ENCODE measurements at regions not wholly inside any gene's neighbourhood (a gene's known extent, or its start where the extent isn't known, plus 50 kb on each side); places are given as distances from the start of the nearest gene placed in this dataset.

- no peaks in the 10 kb centered on the region for H3K36me3 ChIP-seq
- 46 to 53% methylated on average over 4 of the region's 4 CpGs for WGBS, 2 donors (ENCODE audit: low coverage in 1 of 2)
- no peak overlapping the region for H3K4me3 ChIP-seq
- in situ Hi-C loops (cut with MboI; ENCODE audit: low pct_ligation_motif_present in 1 of 4, low pct_unique_long_range_greater_than_20kb in 1 of 4, low sequenced_read_pairs in 3 of 4): loop anchor here in 2 of 4 donors (25.0 kb wide), 2 partner anchors 558 to 583 kb away; partner anchors contain the start of gene SPRY2 (in 1 of the 2)
- H3K9me3 ChIP-seq: no peaks in the 10 kb centered on the region
- no peak overlapping the region for H3K27ac ChIP-seq
- no peak for DNase-seq
- intact Hi-C loops (cut with DNase I; ENCODE audit: low total_unique reads): no loop called here
- no peak for TF ChIP-seq POLR2A (IDR thresholded peaks at IDR 0.05)
- TF ChIP-seq EP300 (IDR thresholded peaks at IDR 0.05; ENCODE audit: low read depth): no peak
- no peak for TF ChIP-seq CTCF (IDR thresholded peaks at IDR 0.05)
- TF ChIP-seq POLR2AphosphoS5 (IDR thresholded peaks at IDR 0.05): no peak
- peaks cover 0 to 52% (median 4%) of the 10 kb centered on the region in 4 donors for H3K4me1 ChIP-seq
- H3K27me3 ChIP-seq: no peaks in the 10 kb centered on the region
Measured at GRCh38 chr13:79778741-79779460, 297.9 kb downstream of the NDFIP2 start.

- DNase-seq: no peak
- Histone ChIP-seq H3K4me1 (peaks cover 0 to 44% (median 4%) of the 10 kb centered on the region in 4 donors), H3K27ac (peak overlapping the region in 3 of 4 donors; percentile 8 to 47 (median 33)), H3K36me3 (no peaks in the 10 kb centered on the region), H3K9me3 (no peaks in the 10 kb centered on the region), H3K27me3 (no peaks in the 10 kb centered on the region), H3K4me3 (no peak overlapping the region)
- TF ChIP-seq EP300 (IDR thresholded peaks at IDR 0.05; ENCODE audit: low read depth) (no peak), POLR2AphosphoS5 (IDR thresholded peaks at IDR 0.05) (peak in 1 of 3 donors; percentile 18)
- WGBS, 2 donors (ENCODE audit: low coverage in 1 of 2): 47 to 76% methylated on average over 2 of the region's 2 CpGs
- intact Hi-C loops (cut with DNase I; ENCODE audit: low total_unique reads): no loop called here
- in situ Hi-C loops (cut with MboI; ENCODE audit: low pct_ligation_motif_present in 1 of 4, low pct_unique_long_range_greater_than_20kb in 1 of 4, low sequenced_read_pairs in 3 of 4): loop anchor here in 2 of 4 donors (25.0 kb wide), 2 partner anchors 560 to 585 kb away; partner anchors contain the start of gene SPRY2 (in 1 of the 2)
Measured at GRCh38 chr13:79777504-79777903, 296.5 kb downstream of the NDFIP2 start.

GRCh38 chr13:79776531-79777295 is 295.8 kb downstream of the NDFIP2 start:
- H3K36me3 ChIP-seq: no peaks in the 10 kb centered on the region
- no peaks in the 10 kb centered on the region for H3K27me3 ChIP-seq
- in situ Hi-C loops (cut with MboI; ENCODE audit: low pct_ligation_motif_present in 1 of 4, low pct_unique_long_range_greater_than_20kb in 1 of 4, low sequenced_read_pairs in 3 of 4) (loop anchor here in 2 of 4 donors (25.0 kb wide), 2 partner anchors 561 to 586 kb away; partner anchors contain the start of gene SPRY2 (in 1 of the 2)), intact Hi-C loops (cut with DNase I; ENCODE audit: low total_unique reads) (no loop called here)
- no peaks in the 10 kb centered on the region for H3K9me3 ChIP-seq
- TF ChIP-seq POLR2AphosphoS5 (IDR thresholded peaks at IDR 0.05): peak in 1 of 3 donors; percentile 43
- no peak for TF ChIP-seq CTCF (IDR thresholded peaks at IDR 0.05)
- no peak for TF ChIP-seq EP300 (IDR thresholded peaks at IDR 0.05; ENCODE audit: low read depth)
- TF ChIP-seq POLR2A (IDR thresholded peaks at IDR 0.05): no peak
- peaks cover 0 to 42% (median 4%) of the 10 kb centered on the region in 4 donors for H3K4me1 ChIP-seq
- 57 to 58% methylated on average over 3 of the region's 3 CpGs for WGBS, 2 donors (ENCODE audit: low coverage in 1 of 2)
- peak; percentile 13 for DNase-seq
- no peak overlapping the region for H3K4me3 ChIP-seq
- H3K27ac ChIP-seq: peak overlapping the region; percentile 8 to 47 (median 28)

- intact Hi-C loops (cut with DNase I; ENCODE audit: low total_unique reads): no loop called here
- DNase-seq: peak; percentile 36
- H3K4me1 ChIP-seq: peaks cover 0 to 42% (median 4%) of the 10 kb centered on the region in 4 donors
- H3K27me3 ChIP-seq: no peaks in the 10 kb centered on the region
- in situ Hi-C loops (cut with MboI; ENCODE audit: low pct_ligation_motif_present in 1 of 4, low pct_unique_long_range_greater_than_20kb in 1 of 4, low sequenced_read_pairs in 3 of 4): loop anchor here in 2 of 4 donors (25.0 kb wide), 2 partner anchors 561 to 586 kb away; partner anchors contain the start of gene SPRY2 (in 1 of the 2)
- H3K4me3 ChIP-seq: no peak overlapping the region
- H3K27ac ChIP-seq: peak overlapping the region in 3 of 4 donors; percentile 8 to 47 (median 24)
- H3K36me3 ChIP-seq: no peaks in the 10 kb centered on the region
- no peak for TF ChIP-seq EP300 (IDR thresholded peaks at IDR 0.05; ENCODE audit: low read depth)
- peak; percentile 32 to 55 (median 51) for TF ChIP-seq CTCF (IDR thresholded peaks at IDR 0.05)
- TF ChIP-seq POLR2AphosphoS5 (IDR thresholded peaks at IDR 0.05): no peak
- no peaks in the 10 kb centered on the region for H3K9me3 ChIP-seq
- 0 to 17% methylated on average over 1 of the region's 1 CpG for WGBS, 2 donors (ENCODE audit: low coverage in 1 of 2)
Measured at GRCh38 chr13:79775830-79776229, 294.9 kb downstream of the NDFIP2 start.

All from transverse colon (tissue), 4 donors.